ENCODE measurements at regions not wholly inside any gene's neighbourhood (a gene's known extent, or its start where the extent isn't known, plus 50 kb on each side); places are given as distances from the start of the nearest gene placed in this dataset.

DNA sequence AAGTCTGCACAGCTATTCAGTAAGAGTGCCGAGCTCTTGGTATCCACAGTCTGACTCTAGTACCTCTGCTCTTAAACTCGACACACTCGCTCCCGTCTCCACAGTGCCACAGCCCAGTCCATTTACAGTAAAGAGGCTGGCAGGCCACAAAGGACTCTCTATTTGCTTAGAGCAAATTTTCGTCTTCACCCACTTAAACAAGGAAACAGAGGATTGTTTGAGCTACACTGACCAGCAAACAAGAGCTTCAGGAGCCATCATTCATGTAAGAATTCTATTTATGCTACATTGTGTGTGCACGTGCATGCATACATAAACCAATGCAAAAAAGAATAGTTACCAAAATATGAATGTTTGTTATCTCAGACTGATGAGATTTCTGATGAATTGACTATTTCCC, 290.2 kb downstream of the USP46 start:
- no peak for DNase-seq (ENCODE audit: low spot score)
- H3K27ac ChIP-seq (ENCODE audit: low read depth in 1 of 2, low read length in 2 of 2): no peak overlapping the region
- no peak for TF ChIP-seq RAD21 (IDR thresholded peaks at IDR 0.05)
- TF ChIP-seq SP1 (IDR thresholded peaks at IDR 0.05): no peak
- no peak for TF ChIP-seq RXRA (IDR thresholded peaks at IDR 0.05)
- TF ChIP-seq, protein P1, sequence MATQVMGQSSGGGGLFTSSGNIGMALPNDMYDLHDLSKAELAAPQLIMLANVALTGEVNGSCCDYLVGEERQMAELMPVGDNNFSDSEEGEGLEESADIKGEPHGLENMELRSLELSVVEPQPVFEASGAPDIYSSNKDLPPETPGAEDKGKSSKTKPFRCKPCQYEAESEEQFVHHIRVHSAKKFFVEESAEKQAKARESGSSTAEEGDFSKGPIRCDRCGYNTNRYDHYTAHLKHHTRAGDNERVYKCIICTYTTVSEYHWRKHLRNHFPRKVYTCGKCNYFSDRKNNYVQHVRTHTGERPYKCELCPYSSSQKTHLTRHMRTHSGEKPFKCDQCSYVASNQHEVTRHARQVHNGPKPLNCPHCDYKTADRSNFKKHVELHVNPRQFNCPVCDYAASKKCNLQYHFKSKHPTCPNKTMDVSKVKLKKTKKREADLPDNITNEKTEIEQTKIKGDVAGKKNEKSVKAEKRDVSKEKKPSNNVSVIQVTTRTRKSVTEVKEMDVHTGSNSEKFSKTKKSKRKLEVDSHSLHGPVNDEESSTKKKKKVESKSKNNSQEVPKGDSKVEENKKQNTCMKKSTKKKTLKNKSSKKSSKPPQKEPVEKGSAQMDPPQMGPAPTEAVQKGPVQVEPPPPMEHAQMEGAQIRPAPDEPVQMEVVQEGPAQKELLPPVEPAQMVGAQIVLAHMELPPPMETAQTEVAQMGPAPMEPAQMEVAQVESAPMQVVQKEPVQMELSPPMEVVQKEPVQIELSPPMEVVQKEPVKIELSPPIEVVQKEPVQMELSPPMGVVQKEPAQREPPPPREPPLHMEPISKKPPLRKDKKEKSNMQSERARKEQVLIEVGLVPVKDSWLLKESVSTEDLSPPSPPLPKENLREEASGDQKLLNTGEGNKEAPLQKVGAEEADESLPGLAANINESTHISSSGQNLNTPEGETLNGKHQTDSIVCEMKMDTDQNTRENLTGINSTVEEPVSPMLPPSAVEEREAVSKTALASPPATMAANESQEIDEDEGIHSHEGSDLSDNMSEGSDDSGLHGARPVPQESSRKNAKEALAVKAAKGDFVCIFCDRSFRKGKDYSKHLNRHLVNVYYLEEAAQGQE (IDR thresholded peaks at IDR 0.05): no peak
- TF ChIP-seq EGR1 (IDR thresholded peaks at IDR 0.05; ENCODE audit: low read depth in 2 of 2): no peak
- TF ChIP-seq, protein P2, sequence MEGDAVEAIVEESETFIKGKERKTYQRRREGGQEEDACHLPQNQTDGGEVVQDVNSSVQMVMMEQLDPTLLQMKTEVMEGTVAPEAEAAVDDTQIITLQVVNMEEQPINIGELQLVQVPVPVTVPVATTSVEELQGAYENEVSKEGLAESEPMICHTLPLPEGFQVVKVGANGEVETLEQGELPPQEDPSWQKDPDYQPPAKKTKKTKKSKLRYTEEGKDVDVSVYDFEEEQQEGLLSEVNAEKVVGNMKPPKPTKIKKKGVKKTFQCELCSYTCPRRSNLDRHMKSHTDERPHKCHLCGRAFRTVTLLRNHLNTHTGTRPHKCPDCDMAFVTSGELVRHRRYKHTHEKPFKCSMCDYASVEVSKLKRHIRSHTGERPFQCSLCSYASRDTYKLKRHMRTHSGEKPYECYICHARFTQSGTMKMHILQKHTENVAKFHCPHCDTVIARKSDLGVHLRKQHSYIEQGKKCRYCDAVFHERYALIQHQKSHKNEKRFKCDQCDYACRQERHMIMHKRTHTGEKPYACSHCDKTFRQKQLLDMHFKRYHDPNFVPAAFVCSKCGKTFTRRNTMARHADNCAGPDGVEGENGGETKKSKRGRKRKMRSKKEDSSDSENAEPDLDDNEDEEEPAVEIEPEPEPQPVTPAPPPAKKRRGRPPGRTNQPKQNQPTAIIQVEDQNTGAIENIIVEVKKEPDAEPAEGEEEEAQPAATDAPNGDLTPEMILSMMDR (IDR thresholded peaks at IDR 0.05; ENCODE audit: low read depth, low read length, missing input control): no peak
- no peak for TF ChIP-seq JUND (IDR thresholded peaks at IDR 0.05)
- TF ChIP-seq YY1 (IDR thresholded peaks at IDR 0.05): no peak
- TF ChIP-seq HNF4A (conservative IDR thresholded peaks at IDR 0.05): no peak
- no peak for TF ChIP-seq NR2F2 (IDR thresholded peaks at IDR 0.05)
- TF ChIP-seq GABPA (IDR thresholded peaks at IDR 0.05 in 1 of 2, conservative IDR thresholded peaks at IDR 0.05 in 1 of 2): no peak
- TF ChIP-seq TAF1 (conservative IDR thresholded peaks at IDR 0.05): no peak
- TF ChIP-seq, protein P3, sequence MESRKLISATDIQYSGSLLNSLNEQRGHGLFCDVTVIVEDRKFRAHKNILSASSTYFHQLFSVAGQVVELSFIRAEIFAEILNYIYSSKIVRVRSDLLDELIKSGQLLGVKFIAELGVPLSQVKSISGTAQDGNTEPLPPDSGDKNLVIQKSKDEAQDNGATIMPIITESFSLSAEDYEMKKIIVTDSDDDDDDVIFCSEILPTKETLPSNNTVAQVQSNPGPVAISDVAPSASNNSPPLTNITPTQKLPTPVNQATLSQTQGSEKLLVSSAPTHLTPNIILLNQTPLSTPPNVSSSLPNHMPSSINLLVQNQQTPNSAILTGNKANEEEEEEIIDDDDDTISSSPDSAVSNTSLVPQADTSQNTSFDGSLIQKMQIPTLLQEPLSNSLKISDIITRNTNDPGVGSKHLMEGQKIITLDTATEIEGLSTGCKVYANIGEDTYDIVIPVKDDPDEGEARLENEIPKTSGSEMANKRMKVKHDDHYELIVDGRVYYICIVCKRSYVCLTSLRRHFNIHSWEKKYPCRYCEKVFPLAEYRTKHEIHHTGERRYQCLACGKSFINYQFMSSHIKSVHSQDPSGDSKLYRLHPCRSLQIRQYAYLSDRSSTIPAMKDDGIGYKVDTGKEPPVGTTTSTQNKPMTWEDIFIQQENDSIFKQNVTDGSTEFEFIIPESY (IDR thresholded peaks at IDR 0.05): no peak
- TF ChIP-seq, protein P4, sequence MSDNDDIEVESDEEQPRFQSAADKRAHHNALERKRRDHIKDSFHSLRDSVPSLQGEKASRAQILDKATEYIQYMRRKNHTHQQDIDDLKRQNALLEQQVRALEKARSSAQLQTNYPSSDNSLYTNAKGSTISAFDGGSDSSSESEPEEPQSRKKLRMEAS (IDR thresholded peaks at IDR 0.05): no peak
- TF ChIP-seq HNF4G (IDR thresholded peaks at IDR 0.05): no peak
- TF ChIP-seq FOXA1 (IDR thresholded peaks at IDR 0.05): no peak
- TF ChIP-seq, protein P5, sequence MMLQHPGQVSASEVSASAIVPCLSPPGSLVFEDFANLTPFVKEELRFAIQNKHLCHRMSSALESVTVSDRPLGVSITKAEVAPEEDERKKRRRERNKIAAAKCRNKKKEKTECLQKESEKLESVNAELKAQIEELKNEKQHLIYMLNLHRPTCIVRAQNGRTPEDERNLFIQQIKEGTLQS (IDR thresholded peaks at IDR 0.05): no peak
- no peak for TF ChIP-seq FOXA2 (IDR thresholded peaks at IDR 0.05)
- H3K9ac ChIP-seq (ENCODE audit: low read depth in 1 of 2, low read length in 2 of 2): no peak overlapping the region
- WGBS: 66% methylated on average over 6 of the region's 6 CpGs
- H3K36me3 ChIP-seq (ENCODE audit: control insufficient read depth in 4 of 4, insufficient read depth in 3 of 4, low read depth in 1 of 4, low read length in 3 of 4): no peaks in the 10 kb centered on the region
- no peaks in the 10 kb centered on the region for H3K4me1 ChIP-seq (ENCODE audit: control insufficient read depth in 4 of 4, insufficient read depth in 4 of 4, low read length in 3 of 4)
- no peak overlapping the region for H3K4me3 ChIP-seq (ENCODE audit: low read depth in 1 of 3, low read length in 3 of 3)
- H3K9me3 ChIP-seq (ENCODE audit: control insufficient read depth in 4 of 4, low read length in 3 of 4): no peaks in the 10 kb centered on the region
- no peaks in the 10 kb centered on the region for H3K27me3 ChIP-seq (ENCODE audit: control insufficient read depth in 4 of 4, insufficient read depth in 4 of 4, low read length in 3 of 4)

Data from liver (tissue), 8 donors.